HG03342 (cell line): ENCODE measurements at regions not wholly inside any gene's neighbourhood (a gene's known extent, or its start where the extent isn't known, plus 50 kb on each side); places are given as distances from the start of the nearest gene placed in this dataset.
"Not testable (repeated sequence)": the region's sequence is repeated elsewhere in the genome, so short reads cannot be mapped to it uniquely, and the experiment has no call there.

Experiments
- ATAC-seq: cut with Tn5 transposase; IDR thresholded peaks from one replicate; pipeline ENCODE4 v1.9.1; 2021; ENCODE audit warnings: mild to moderate bottlenecking, moderate library complexity; ENCODE audit not compliant: unreplicated experiment

GRCh38 chr5:166910995-166911394 is 1380.5 kb upstream of the WWC1 start:
- ATAC-seq: no peak

- ATAC-seq: no peak
These were observed 1375.4 kb upstream of the WWC1 start for GRCh38 chr5:166916021-166916420.

- no peak for ATAC-seq
These were observed 1365.3 kb upstream of the WWC1 start for GRCh38 chr5:166926138-166926537.

GRCh38 chr5:166926806-166927475 is 1364.5 kb upstream of the WWC1 start:
- ATAC-seq: not testable (repeated sequence)

GRCh38 chr5:166936351-166936750 is 1355.1 kb upstream of the WWC1 start:
- no peak for ATAC-seq

- no peak for ATAC-seq
These were observed 1353.4 kb upstream of the WWC1 start for GRCh38 chr5:166938071-166938470.

GRCh38 chr5:166942948-166943347 is 1348.5 kb upstream of the WWC1 start:
- no peak for ATAC-seq

- no peak for ATAC-seq
These were observed 1344.4 kb upstream of the WWC1 start for GRCh38 chr5:166947045-166947444.

- ATAC-seq: no peak
These were observed 1342.8 kb upstream of the WWC1 start for GRCh38 chr5:166948679-166949078.

- no peak for ATAC-seq
These were observed 1339.4 kb upstream of the WWC1 start for GRCh38 chr5:166952048-166952447.

GRCh38 chr5:166957782-166958181 is 1333.7 kb upstream of the WWC1 start:
- ATAC-seq: no peak

- no peak for ATAC-seq
These were observed 1331.7 kb upstream of the WWC1 start for GRCh38 chr5:166959766-166960165.

- ATAC-seq: no peak
These were observed 1330.4 kb upstream of the WWC1 start for GRCh38 chr5:166961028-166961427.

- ATAC-seq: no peak
These were observed 1329.5 kb upstream of the WWC1 start for GRCh38 chr5:166961913-166962312.

- ATAC-seq: no peak
These were observed 1329.0 kb upstream of the WWC1 start for GRCh38 chr5:166962461-166962860.

- ATAC-seq: no peak
These were observed 1327.8 kb upstream of the WWC1 start for GRCh38 chr5:166963596-166963995.

- no peak for ATAC-seq
These were observed 1313.5 kb upstream of the WWC1 start for GRCh38 chr5:166977911-166978422.

- ATAC-seq: no peak
These were observed 1312.0 kb upstream of the WWC1 start for GRCh38 chr5:166979307-166979895.

- ATAC-seq: no peak
These were observed 1310.8 kb upstream of the WWC1 start for GRCh38 chr5:166980666-166981065.

- ATAC-seq: no peak
These were observed 1309.2 kb upstream of the WWC1 start for GRCh38 chr5:166982226-166982625.

GRCh38 chr5:166991601-166992000 is 1299.8 kb upstream of the WWC1 start:
- ATAC-seq: no peak

- no peak for ATAC-seq
These were observed 1299.3 kb upstream of the WWC1 start for GRCh38 chr5:166992108-166992507.
